NCI-H2107 treated with DMSO at 0.1 percent for 48 hours (cell line): ENCODE measurements at regions not wholly inside any gene's neighbourhood (a gene's known extent, or its start where the extent isn't known, plus 50 kb on each side); places are given as distances from the start of the nearest gene placed in this dataset.

Experiments used
- DNase-seq: peaks from one replicate; lab custom pipeline; 2025; ENCODE audit not compliant: unreplicated experiment; lab: John Stamatoyannopoulos, UW

- DNase-seq: no peak
Observed at GRCh38 chr16:20175358-20175757, 101.7 kb upstream of the GPR139 start.

GRCh38 chr16:20167323-20167722, 93.6 kb upstream of the GPR139 start:
- no peak for DNase-seq

- DNase-seq: no peak
Observed at GRCh38 chr16:20166531-20167235, 93.0 kb upstream of the GPR139 start.

- no peak for DNase-seq
Observed at GRCh38 chr16:20153444-20153843, 79.8 kb upstream of the GPR139 start.

GRCh38 chr16:20147091-20147490, 73.4 kb upstream of the GPR139 start:
- DNase-seq: no peak

- DNase-seq: no peak
Observed at GRCh38 chr16:20141956-20142355, 68.3 kb upstream of the GPR139 start.

- no peak for DNase-seq
Observed at GRCh38 chr16:20137909-20138308, 64.2 kb upstream of the GPR139 start.

GRCh38 chr16:20137194-20137593, 63.5 kb upstream of the GPR139 start:
- DNase-seq: no peak

GRCh38 chr16:20136446-20136968, 62.8 kb upstream of the GPR139 start:
- DNase-seq: no peak

GRCh38 chr16:20129375-20129774, 55.7 kb upstream of the GPR139 start:
- DNase-seq: no peak
